ENCODE measurements at regions not wholly inside any gene's neighbourhood (a gene's known extent, or its start where the extent isn't known, plus 50 kb on each side); places are given as distances from the start of the nearest gene placed in this dataset.

GRCh38 chr6:116986819-116987218 is 109.8 kb downstream of the RFX6 start (continued):
- TF ChIP-seq ZMAT5 (CRISPR knock-in tag; IDR thresholded peaks at IDR 0.05; ENCODE audit: borderline replicate concordance, low read depth): no peak
- TF ChIP-seq TEAD2 (CRISPR knock-in tag; IDR thresholded peaks at IDR 0.05): no peak
- no peak for TF ChIP-seq MTF2 (CRISPR knock-in tag; IDR thresholded peaks at IDR 0.05; ENCODE audit: borderline replicate concordance)
- TF ChIP-seq ZMYM2 (CRISPR knock-in tag; IDR thresholded peaks at IDR 0.05): no peak
- TF ChIP-seq ZBTB44 (CRISPR knock-in tag; IDR thresholded peaks at IDR 0.05): no peak

GRCh38 chr6:116990679-116991078 is 113.6 kb downstream of the RFX6 start:
- Histone ChIP-seq H3K9ac (ENCODE audit: insufficient read depth, low read depth, low read length) (no peak overlapping the region), H3K9me3 (ENCODE audit: low read length) (peaks cover 7% of the 10 kb centered on the region; the same call in 1 of the 2 replicates), H3K4me2 (ENCODE audit: low read depth, low read length) (no peak overlapping the region), H3K36me3 (replicated peaks in 1 of 2; ENCODE audit: control insufficient read depth in 1 of 2, insufficient read depth in 2 of 2, low read length in 2 of 2) (no peaks in the 10 kb centered on the region), H3K4me3 (replicated peaks in 1 of 3; ENCODE audit: insufficient read depth in 1 of 3, low read depth in 2 of 3, low read length in 3 of 3) (no peak overlapping the region), H3K79me2 (ENCODE audit: insufficient read depth, low read length) (no peaks in the 10 kb centered on the region), H2AFZ (ENCODE audit: low read length) (no peak overlapping the region), H3K4me1 (ENCODE audit: insufficient read depth, low read length) (no peaks in the 10 kb centered on the region), H3K27ac (ENCODE audit: extremely low read length, insufficient read depth, low read length) (no peak overlapping the region), H3K27me3 (ENCODE audit: control insufficient read depth in 1 of 2, insufficient read depth in 2 of 2, low read length in 2 of 2) (no peaks in the 10 kb centered on the region), H4K20me1 (ENCODE audit: insufficient read depth, low read length) (no peaks in the 10 kb centered on the region)
- POLR2A ChIA-PET: no interaction called here
- CTCF ChIA-PET (ENCODE audit: low intra/inter-chr PET ratio, low total read pairs): no interaction called here
- intact Hi-C loops (cut with micrococcal nuclease; ENCODE audit: unreplicated experiment) (no loop called here), in situ Hi-C loops (cut with HindIII; ENCODE audit: extremely low pct_ligation_motif_present, low pct_unique_long_range_greater_than_20kb) (no loop called here)
- DNase-seq (ENCODE audit: low spot score): no peak
- no peak for ATAC-seq
- 0% methylated on average over 1 of the region's 1 CpG for WGBS (ENCODE audit: low lambda C conversion rate)
- no peak for FAIRE-seq
- no TSS peak for BruUV-seq (replicated peaks)
- TF ChIP-seq ZNF414 (CRISPR knock-in tag; IDR thresholded peaks at IDR 0.05) (no peak), TEF (CRISPR knock-in tag; IDR thresholded peaks at IDR 0.05) (no peak), ZNF552 (CRISPR knock-in tag; IDR thresholded peaks at IDR 0.05; ENCODE audit: borderline replicate concordance) (no peak), ZBTB10 (CRISPR knock-in tag; IDR thresholded peaks at IDR 0.05; ENCODE audit: borderline replicate concordance) (no peak), KLF16 (CRISPR knock-in tag; IDR thresholded peaks at IDR 0.05) (no peak), AHDC1 (CRISPR knock-in tag; IDR thresholded peaks at IDR 0.05; ENCODE audit: borderline replicate concordance) (no peak)

Data from HepG2 (cell line).